Thoracic aorta (tissue), 2 donors: ENCODE measurements at regions not wholly inside any gene's neighbourhood (a gene's known extent, or its start where the extent isn't known, plus 50 kb on each side); places are given as distances from the start of the nearest gene placed in this dataset.

Source experiments
- ATAC-seq: fragments of 150-250 bp; one replicate; pipeline ENCODE4 v1.8.0; 2017; ENCODE audit warnings: low read depth; ENCODE audit not compliant: insufficient number of reproducible peaks, low FRiP score
- DNase-seq: peaks from one replicate; pipeline ENCODE4 v3.0.0-alpha.2; 2020; ENCODE audit warnings: low spot score
- H3K27ac ChIP-seq, 2 donors: fragments of 200-600 bp; sonication (generic); 1 replicate in 1 of 2; 2 replicates in 1 of 2; pipeline ENCODE4 v1.5.1; 2016; ENCODE audit warnings: mild to moderate bottlenecking in 2 of 2, moderate library complexity in 2 of 2
- H3K27me3 ChIP-seq: fragments of 200-600 bp; sonication (generic); replicated peaks from 2 replicates; pipeline ENCODE4 v1.6.0; 2016; ENCODE audit warnings: mild to moderate bottlenecking; ENCODE audit not compliant: insufficient read depth
- H3K36me3 ChIP-seq: fragments of 200-600 bp; sonication (generic); one replicate; pipeline ENCODE4 v1.5.1; 2016
- H3K4me1 ChIP-seq, 2 donors: fragments of 200-600 bp; sonication (generic); 1 replicate in 1 of 2; 2 replicates in 1 of 2; pipeline versions ENCODE4 v1.5.1 to v1.6.0; 2016; ENCODE audit warnings: low read depth in 2 of 2, mild to moderate bottlenecking in 1 of 2; ENCODE audit not compliant: control insufficient read depth in 1 of 2
- H3K4me3 ChIP-seq: fragments of 200-600 bp; sonication (generic); 2 replicates; pipeline ENCODE4 v1.5.1; 2016; ENCODE audit warnings: mild to moderate bottlenecking
- H3K9me3 ChIP-seq: fragments of 200-600 bp; sonication (generic); 2 replicates; pipeline ENCODE4 v1.5.1; 2016
- TF ChIP-seq, protein P1 (sequence below): fragments of 200-600 bp; sonication (generic); IDR thresholded peaks from one replicate; pipeline ENCODE4 v1.5.1; 2019; ENCODE audit warnings: antibody characterized with exemption

DNA sequence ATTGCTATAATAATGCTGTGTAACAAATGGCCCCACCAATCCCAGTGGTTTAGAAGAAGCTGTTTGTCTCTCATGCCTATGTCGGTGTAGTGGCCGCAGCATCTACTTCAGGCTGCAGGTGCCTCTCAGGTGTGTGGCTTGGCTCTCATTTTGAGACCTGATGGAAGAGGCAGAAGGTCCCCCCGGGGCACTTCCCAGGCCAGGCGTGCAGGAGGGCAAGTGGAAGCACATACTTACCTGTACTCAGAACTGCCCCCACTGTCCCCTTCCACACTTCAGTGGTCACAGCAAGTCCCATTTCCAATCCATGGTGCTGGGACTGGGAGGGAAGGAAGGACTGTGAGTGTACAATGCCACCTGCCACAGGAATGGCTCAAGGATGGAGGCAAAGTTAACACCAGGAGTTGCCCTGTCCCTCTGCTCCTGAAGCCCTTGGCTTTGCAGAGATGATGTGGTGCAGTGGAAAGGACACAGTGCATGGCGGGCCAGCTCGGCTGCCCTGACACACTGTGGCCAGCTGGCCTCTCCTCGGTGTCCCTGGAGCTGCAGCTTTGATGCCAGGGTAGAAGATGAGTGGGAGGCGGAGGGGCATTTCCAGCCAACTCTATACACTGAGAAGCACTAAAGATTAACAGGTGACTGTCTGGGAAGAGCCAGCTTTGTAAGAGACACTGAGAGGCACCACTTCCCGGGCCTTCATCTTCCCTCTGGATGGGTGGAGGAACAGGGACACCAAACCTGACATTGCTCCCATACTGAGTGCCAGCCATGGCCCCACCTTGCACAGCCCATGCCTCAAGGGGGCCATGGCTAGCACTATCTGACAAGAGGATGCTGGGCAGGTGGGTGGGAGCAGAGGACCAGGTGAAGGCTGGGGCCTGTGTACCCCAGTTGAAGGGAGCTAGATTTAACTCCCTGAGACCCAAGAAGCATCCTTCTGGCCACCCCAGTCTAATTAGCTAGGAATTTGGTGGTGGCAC, 105.9 kb downstream of the METRNL start:
- no peaks in the 10 kb centered on the region for H3K36me3 ChIP-seq
- DNase-seq (no peak), ATAC-seq (no peak)
- TF ChIP-seq, protein P1, sequence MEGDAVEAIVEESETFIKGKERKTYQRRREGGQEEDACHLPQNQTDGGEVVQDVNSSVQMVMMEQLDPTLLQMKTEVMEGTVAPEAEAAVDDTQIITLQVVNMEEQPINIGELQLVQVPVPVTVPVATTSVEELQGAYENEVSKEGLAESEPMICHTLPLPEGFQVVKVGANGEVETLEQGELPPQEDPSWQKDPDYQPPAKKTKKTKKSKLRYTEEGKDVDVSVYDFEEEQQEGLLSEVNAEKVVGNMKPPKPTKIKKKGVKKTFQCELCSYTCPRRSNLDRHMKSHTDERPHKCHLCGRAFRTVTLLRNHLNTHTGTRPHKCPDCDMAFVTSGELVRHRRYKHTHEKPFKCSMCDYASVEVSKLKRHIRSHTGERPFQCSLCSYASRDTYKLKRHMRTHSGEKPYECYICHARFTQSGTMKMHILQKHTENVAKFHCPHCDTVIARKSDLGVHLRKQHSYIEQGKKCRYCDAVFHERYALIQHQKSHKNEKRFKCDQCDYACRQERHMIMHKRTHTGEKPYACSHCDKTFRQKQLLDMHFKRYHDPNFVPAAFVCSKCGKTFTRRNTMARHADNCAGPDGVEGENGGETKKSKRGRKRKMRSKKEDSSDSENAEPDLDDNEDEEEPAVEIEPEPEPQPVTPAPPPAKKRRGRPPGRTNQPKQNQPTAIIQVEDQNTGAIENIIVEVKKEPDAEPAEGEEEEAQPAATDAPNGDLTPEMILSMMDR, result no peak
- no peaks in the 10 kb centered on the region for H3K27me3 ChIP-seq
- no peak overlapping the region for H3K27ac ChIP-seq
- peaks cover 19 to 25% of the 10 kb centered on the region in 2 donors for H3K4me1 ChIP-seq
- H3K4me3 ChIP-seq, result no peak overlapping the region
- H3K9me3 ChIP-seq, result no peaks in the 10 kb centered on the region

GRCh38 chr17:83186226-83186625, 106.8 kb downstream of the METRNL start:
- ATAC-seq (no peak), DNase-seq (no peak)

DNA sequence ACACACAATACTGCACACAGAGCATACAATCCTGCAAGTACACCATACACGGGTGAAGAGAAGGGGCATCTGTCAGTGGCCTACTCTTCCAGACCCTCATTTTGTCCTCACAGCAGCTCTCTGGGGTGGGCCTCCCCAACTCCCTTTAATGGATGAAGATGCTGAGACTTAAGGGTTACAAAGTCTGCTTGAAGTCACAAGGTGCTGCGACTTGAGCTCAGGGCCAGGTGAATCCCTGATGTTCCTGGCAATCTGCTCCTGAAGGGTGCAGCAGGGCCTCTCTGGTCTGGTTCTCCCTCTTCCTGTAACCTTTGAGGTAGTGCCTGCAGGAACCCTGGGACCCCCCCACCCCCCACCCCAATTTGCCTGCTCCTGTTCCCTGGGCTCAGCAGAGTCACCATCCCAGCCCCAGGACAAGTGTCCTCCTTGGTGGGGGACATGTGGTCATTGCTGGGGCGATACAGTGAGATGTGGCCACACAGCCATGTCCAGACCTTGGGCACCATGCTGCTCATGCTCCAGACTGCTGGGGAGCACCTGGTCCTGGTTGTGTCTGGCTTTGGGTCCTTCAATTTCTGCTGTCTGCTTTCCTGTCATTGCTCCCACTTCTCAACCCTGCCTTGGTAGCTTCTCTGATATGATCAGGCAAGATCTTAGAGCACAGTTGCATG, 107.5 kb downstream of the METRNL start:
- no peak for DNase-seq
- TF ChIP-seq, protein P1, result no peak
- ATAC-seq, result no peak

More at GRCh38 chr17:83186226-83186625, 106.8 kb downstream of the METRNL start:
- Histone ChIP-seq H3K27ac (no peak overlapping the region), H3K9me3 (no peaks in the 10 kb centered on the region), H3K4me3 (no peak overlapping the region), H3K4me1 (peaks cover 19 to 27% of the 10 kb centered on the region in 2 donors), H3K36me3 (no peaks in the 10 kb centered on the region), H3K27me3 (no peaks in the 10 kb centered on the region)
- TF ChIP-seq, protein P1, result no peak

GRCh38 chr17:83187782-83188311, 108.4 kb downstream of the METRNL start:
- H3K27ac ChIP-seq, result no peak overlapping the region
- no peak for ATAC-seq

More for the DNA sequence above, 107.5 kb downstream of the METRNL start:
- no peak overlapping the region for H3K27ac ChIP-seq
- H3K9me3 ChIP-seq, result no peaks in the 10 kb centered on the region
- H3K27me3 ChIP-seq, result no peaks in the 10 kb centered on the region
- no peak overlapping the region for H3K4me3 ChIP-seq
- peaks cover 19 to 27% of the 10 kb centered on the region in 2 donors for H3K4me1 ChIP-seq
- no peaks in the 10 kb centered on the region for H3K36me3 ChIP-seq

More at GRCh38 chr17:83187782-83188311, 108.4 kb downstream of the METRNL start:
- no peak for DNase-seq
- Histone ChIP-seq H3K27me3 (no peaks in the 10 kb centered on the region), H3K4me3 (no peak overlapping the region), H3K4me1 (peaks cover 19 to 34% of the 10 kb centered on the region in 2 donors), H3K36me3 (no peaks in the 10 kb centered on the region), H3K9me3 (no peaks in the 10 kb centered on the region)
- TF ChIP-seq, protein P1, result no peak
